SU-DHL-6 (cell line): ENCODE measurements at regions not wholly inside any gene's neighbourhood (a gene's known extent, or its start where the extent isn't known, plus 50 kb on each side); places are given as distances from the start of the nearest gene placed in this dataset.

ENCODE experiments used
- CTCF ChIP-seq: fragments of 200-600 bp; sonication (generic); IDR thresholded peaks from one replicate; pipeline ENCODE4 v1.5.1; 2017; ENCODE audit warnings: antibody characterized with exemption, mild to moderate bottlenecking, low read length, moderate library complexity; ENCODE audit not compliant: insufficient read depth, poor library complexity, severe bottlenecking
- EZH2phosphoT487 ChIP-seq: fragments of 200-600 bp; sonication (generic), shearing (Covaris generic); conservative IDR thresholded peaks from 2 replicates; pipeline ENCODE4 v1.6.1; 2018; ENCODE audit warnings: mild to moderate bottlenecking, antibody characterized with exemption, low read length, moderate library complexity, mixed read lengths

GRCh38 chrX:65098851-65099250 is 122.6 kb upstream of the ZC4H2 start:
- no peak for TF ChIP-seq CTCF
- TF ChIP-seq EZH2phosphoT487 = no peak
